ENCODE measurements at regions not wholly inside any gene's neighbourhood (a gene's known extent, or its start where the extent isn't known, plus 50 kb on each side); places are given as distances from the start of the nearest gene placed in this dataset.

- no peak for TF ChIP-seq CTCF (IDR thresholded peaks at IDR 0.05; ENCODE audit: control extremely low read depth in 1 of 3, insufficient read depth in 1 of 3, low read depth in 1 of 3, low read length in 3 of 3)
- no peak for TF ChIP-seq POLR2A (IDR thresholded peaks at IDR 0.05; ENCODE audit: control extremely low read depth in 1 of 2, low read depth in 2 of 2, low read length in 2 of 2)
- no peak for TF ChIP-seq CEBPB (IDR thresholded peaks at IDR 0.05; ENCODE audit: low read depth, low read length)
- no peak for TF ChIP-seq TEAD4 (IDR thresholded peaks at IDR 0.05; ENCODE audit: low read depth, low read length)
- TF ChIP-seq JUN (IDR thresholded peaks at IDR 0.05; ENCODE audit: low read depth, low read length) = no peak
- no peak for TF ChIP-seq RAD21 (IDR thresholded peaks at IDR 0.05 in 1 of 2, conservative IDR thresholded peaks at IDR 0.05 in 1 of 2; ENCODE audit: low read depth in 2 of 2, low read length in 2 of 2)
- TF ChIP-seq MAX (IDR thresholded peaks at IDR 0.05) = no peak
Measured at GRCh38 chr15:95712785-95713184, 617.7 kb upstream of the NR2F2 start (continued).

All from H1 (cell line).